Mesenchymal stem cell (in vitro differentiated cells and primary cell): ENCODE measurements at regions not wholly inside any gene's neighbourhood (a gene's known extent, or its start where the extent isn't known, plus 50 kb on each side); places are given as distances from the start of the nearest gene placed in this dataset.

ENCODE experiments used
- DNase-seq: peaks from one replicate; pipeline ENCODE4 v3.0.0-alpha.2; 2013
- H2AFZ ChIP-seq: one replicate; pipeline ENCODE4 v1.6.1; 2013; ENCODE audit warnings: low read depth, mild to moderate bottlenecking, control low read depth, inconsistent platforms, low read length, moderate library complexity
- H2AK5ac ChIP-seq: 2 replicates; pipeline ENCODE4 v1.6.1; 2013; ENCODE audit warnings: low read length, moderate library complexity, mild to moderate bottlenecking, inconsistent platforms; ENCODE audit not compliant: severe bottlenecking
- H2BK120ac ChIP-seq: one replicate; pipeline ENCODE4 v1.6.1; 2013; ENCODE audit warnings: low read depth, mild to moderate bottlenecking, inconsistent platforms, low read length, moderate library complexity
- H2BK12ac ChIP-seq, 2 experiments: one replicate each; pipeline ENCODE4 v1.6.1; 2013; ENCODE audit warnings: inconsistent platforms in 2 of 2, low read length in 2 of 2, mild to moderate bottlenecking in 2 of 2, moderate library complexity in 2 of 2, control low read depth in 1 of 2
- H2BK15ac ChIP-seq: one replicate; pipeline ENCODE4 v1.6.1; 2013; ENCODE audit warnings: mild to moderate bottlenecking, low read depth, inconsistent platforms; ENCODE audit not compliant: poor library complexity, severe bottlenecking
- H2BK5ac ChIP-seq: 2 replicates; pipeline ENCODE4 v1.6.1; 2013; ENCODE audit warnings: low read depth, mild to moderate bottlenecking, low read length, control low read depth, inconsistent platforms; ENCODE audit not compliant: poor library complexity, severe bottlenecking
- H3K14ac ChIP-seq, 2 experiments: one replicate each; pipeline ENCODE4 v1.6.1; 2013; ENCODE audit warnings: inconsistent platforms in 2 of 2, low read length in 2 of 2, control low read depth in 1 of 2, mild to moderate bottlenecking in 1 of 2, moderate library complexity in 1 of 2
- H3K18ac ChIP-seq, 2 experiments: one replicate each; pipeline ENCODE4 v1.6.1; 2013; ENCODE audit warnings: inconsistent platforms in 2 of 2, low read length in 2 of 2, control low read depth in 1 of 2, low read depth in 1 of 2, mild to moderate bottlenecking in 1 of 2
- H3K23ac ChIP-seq, 2 experiments: one replicate each; pipeline ENCODE4 v1.6.1; 2013; ENCODE audit warnings: inconsistent platforms in 2 of 2, low read length in 2 of 2, mild to moderate bottlenecking in 2 of 2, moderate library complexity in 2 of 2, control low read depth in 1 of 2
- H3K27ac ChIP-seq: 2 replicates; pipeline ENCODE4 v1.5.1; 2013; ENCODE audit warnings: mild to moderate bottlenecking, moderate library complexity, low read length, control low read depth, inconsistent platforms; ENCODE audit not compliant: poor library complexity, severe bottlenecking
- H3K27me3 ChIP-seq, 2 experiments: 2 replicates each; pipeline versions ENCODE4 v1.6.1 to v1.7.0; 2013; ENCODE audit warnings: low read length in 2 of 2, mild to moderate bottlenecking in 2 of 2, moderate library complexity in 2 of 2, control low read depth in 1 of 2, inconsistent platforms in 1 of 2; ENCODE audit not compliant: control insufficient read depth in 1 of 2, insufficient read depth in 1 of 2
- H3K36me3 ChIP-seq, 2 experiments: 2 replicates each; pipeline versions ENCODE4 v1.6.1 to v1.7.0; 2013; ENCODE audit warnings: low read length in 2 of 2, control low read depth in 1 of 2, inconsistent platforms in 1 of 2, low read depth in 1 of 2, mild to moderate bottlenecking in 1 of 2; ENCODE audit not compliant: insufficient read depth in 2 of 2, control insufficient read depth in 1 of 2
- H3K4ac ChIP-seq, 2 experiments: one replicate each; pipeline ENCODE4 v1.6.1; 2013; ENCODE audit warnings: inconsistent platforms in 2 of 2, low read length in 2 of 2, mild to moderate bottlenecking in 2 of 2, moderate library complexity in 2 of 2, control low read depth in 1 of 2, low read depth in 1 of 2
- H3K4me1 ChIP-seq: 2 replicates; pipeline ENCODE4 v1.6.1; 2013; ENCODE audit warnings: low read depth, low read length, control low read depth; ENCODE audit not compliant: control insufficient read depth, insufficient read depth
- H3K4me2 ChIP-seq: 2 replicates; pipeline ENCODE4 v1.6.1; 2013; ENCODE audit warnings: low read length, mild to moderate bottlenecking, inconsistent platforms; ENCODE audit not compliant: poor library complexity, severe bottlenecking
- H3K4me3 ChIP-seq, 2 experiments: 2 replicates each; pipeline versions ENCODE4 v1.5.1 to v1.7.0; 2013; ENCODE audit warnings: low read length in 2 of 2, mild to moderate bottlenecking in 2 of 2, control low read depth in 1 of 2, low read depth in 1 of 2; ENCODE audit not compliant: insufficient read depth in 1 of 2
- H3K79me1 ChIP-seq: replicated peaks from 2 replicates; pipeline ENCODE4 v1.6.1; 2013; ENCODE audit warnings: mild to moderate bottlenecking, control low read depth, low read length, inconsistent platforms; ENCODE audit not compliant: poor library complexity, severe bottlenecking
- H3K9ac ChIP-seq: 2 replicates; pipeline ENCODE4 v1.7.0; 2013; ENCODE audit warnings: mild to moderate bottlenecking, low read length, moderate library complexity
- H3K9me3 ChIP-seq: 2 replicates; pipeline ENCODE4 v1.7.0; 2013; ENCODE audit warnings: mild to moderate bottlenecking, low read length; ENCODE audit not compliant: control insufficient read depth
- H4K8ac ChIP-seq: one replicate; pipeline ENCODE4 v1.6.1; 2013; ENCODE audit warnings: inconsistent platforms, mild to moderate bottlenecking, low read length, moderate library complexity
- H4K91ac ChIP-seq: one replicate; pipeline ENCODE4 v1.6.1; 2013; ENCODE audit warnings: mild to moderate bottlenecking, low read length, inconsistent platforms
- WGBS: methylation state at CpG from one replicate; pipeline ENCODE4 v1.1.7; 2013; ENCODE audit warnings: mixed read lengths; 5-methylcytosine and 5-hydroxymethylcytosine counted together

- Histone ChIP-seq H4K91ac (no peak overlapping the region), H3K36me3 (no peaks in the 10 kb centered on the region), H2AK5ac (no peak overlapping the region), H3K4ac (no peak overlapping the region), H2BK15ac (no peak overlapping the region), H3K9ac (no peak overlapping the region), H2AFZ (no peak overlapping the region), H2BK120ac (no peak overlapping the region), H3K79me1 (no peaks in the 10 kb centered on the region), H2BK5ac (no peak overlapping the region), H3K14ac (no peak overlapping the region), H2BK12ac (no peak overlapping the region), H3K27ac (no peak overlapping the region), H4K8ac (no peak overlapping the region), H3K23ac (no peak overlapping the region), H3K27me3 (peaks cover 0 to 3% of the 10 kb centered on the region in 2 experiments), H3K4me1 (no peaks in the 10 kb centered on the region), H3K18ac (no peak overlapping the region), H3K4me2 (no peak overlapping the region), H3K4me3 (no peak overlapping the region), H3K9me3 (peaks cover 13% of the 10 kb centered on the region)
- DNase-seq = no peak
- no CpG with 5 or more reads among the region's 1 CpG for WGBS
These were observed 330.6 kb downstream of the KCNRG start for GRCh38 chr13:50345804-50346203.

- 97% methylated on average over 3 of the region's 4 CpGs for WGBS
- no peak for DNase-seq
- H3K79me1 ChIP-seq = no peaks in the 10 kb centered on the region
- H3K18ac ChIP-seq = no peak overlapping the region
- no peak overlapping the region for H3K4me2 ChIP-seq
- no peak overlapping the region for H2BK15ac ChIP-seq
- no peak overlapping the region for H2BK5ac ChIP-seq
- no peak overlapping the region for H3K27ac ChIP-seq
- no peak overlapping the region for H2BK120ac ChIP-seq
- no peaks in the 10 kb centered on the region for H3K36me3 ChIP-seq
- H3K9me3 ChIP-seq = no peaks in the 10 kb centered on the region
- no peak overlapping the region for H4K8ac ChIP-seq
- no peak overlapping the region for H3K14ac ChIP-seq
- H4K91ac ChIP-seq = no peak overlapping the region
- no peak overlapping the region for H2BK12ac ChIP-seq
- H3K4ac ChIP-seq = no peak overlapping the region
- no peaks in the 10 kb centered on the region for H3K27me3 ChIP-seq
- H3K9ac ChIP-seq = no peak overlapping the region
- H2AK5ac ChIP-seq = no peak overlapping the region
- H3K4me3 ChIP-seq = no peak overlapping the region
- no peak overlapping the region for H2AFZ ChIP-seq
- H3K23ac ChIP-seq = no peak overlapping the region
- no peaks in the 10 kb centered on the region for H3K4me1 ChIP-seq
These were observed 333.1 kb downstream of the KCNRG start for GRCh38 chr13:50348371-50348770.

- Histone ChIP-seq H2AFZ (no peak overlapping the region), H4K8ac (no peak overlapping the region), H3K36me3 (no peaks in the 10 kb centered on the region), H3K27ac (no peak overlapping the region), H3K4me1 (no peaks in the 10 kb centered on the region), H3K18ac (no peak overlapping the region), H3K4ac (no peak overlapping the region), H3K27me3 (no peaks in the 10 kb centered on the region), H2AK5ac (no peak overlapping the region), H2BK15ac (no peak overlapping the region), H3K9me3 (no peaks in the 10 kb centered on the region), H3K23ac (no peak overlapping the region), H3K4me2 (no peak overlapping the region), H3K79me1 (no peaks in the 10 kb centered on the region), H3K14ac (no peak overlapping the region), H3K9ac (peak overlapping the region; percentile 72), H2BK12ac (no peak overlapping the region), H2BK120ac (no peak overlapping the region), H4K91ac (no peak overlapping the region), H2BK5ac (no peak overlapping the region), H3K4me3 (peak overlapping the region in 1 of 2 experiments; percentile 7)
- peak; percentile 21 for DNase-seq
- WGBS = 87% methylated on average over 2 of the region's 2 CpGs
These were observed 337.7 kb downstream of the KCNRG start for GRCh38 chr13:50352720-50353480.

- peaks cover 2% of the 10 kb centered on the region for H3K4me1 ChIP-seq
- no peak overlapping the region for H4K91ac ChIP-seq
- no peak overlapping the region for H2BK120ac ChIP-seq
- H3K9ac ChIP-seq = peak overlapping the region; percentile 72
- H3K36me3 ChIP-seq = no peaks in the 10 kb centered on the region
- H3K27ac ChIP-seq = no peak overlapping the region
- no peak overlapping the region for H3K4me3 ChIP-seq
- no peak overlapping the region for H2BK15ac ChIP-seq
- H3K18ac ChIP-seq = peak overlapping the region in 1 of 2 experiments; percentile 18
- H3K9me3 ChIP-seq = no peaks in the 10 kb centered on the region
- no peak overlapping the region for H3K4ac ChIP-seq
- no peaks in the 10 kb centered on the region for H3K27me3 ChIP-seq
- no peak overlapping the region for H2BK12ac ChIP-seq
- no peak overlapping the region for H2BK5ac ChIP-seq
- no peak overlapping the region for H3K4me2 ChIP-seq
- peak; percentile 85 for DNase-seq
- H2AFZ ChIP-seq = no peak overlapping the region
- no peak overlapping the region for H2AK5ac ChIP-seq
- no peaks in the 10 kb centered on the region for H3K79me1 ChIP-seq
- no peak overlapping the region for H3K23ac ChIP-seq
- 23% methylated on average over 2 of the region's 3 CpGs for whole genome bisulfite sequencing
- H3K14ac ChIP-seq = no peak overlapping the region
- H4K8ac ChIP-seq = no peak overlapping the region
These were observed 338.6 kb downstream of the KCNRG start for GRCh38 chr13:50353651-50354415.
